ENCODE measurements at regions not wholly inside any gene's neighbourhood (a gene's known extent, or its start where the extent isn't known, plus 50 kb on each side); places are given as distances from the start of the nearest gene placed in this dataset.

DNA sequence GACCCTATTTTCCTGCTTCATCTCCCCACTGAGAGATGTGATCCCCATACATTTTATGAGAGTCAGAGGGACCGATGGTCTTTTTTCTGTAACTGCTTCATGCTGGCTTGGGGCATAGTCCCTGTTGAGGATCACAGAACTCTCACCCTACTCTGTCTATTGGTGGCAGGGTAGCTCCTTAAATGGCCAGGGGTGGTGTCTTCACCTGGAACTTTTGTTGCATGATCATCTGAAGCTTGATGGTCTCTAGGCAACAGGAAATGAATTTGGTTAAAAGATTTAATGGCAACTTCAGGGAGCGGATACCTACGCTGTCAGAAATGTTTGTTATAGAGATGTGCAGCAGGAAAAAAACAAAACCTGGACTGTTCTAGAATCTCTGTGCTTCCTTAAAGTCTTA, 87.0 kb upstream of the GLIS3 start:
- no peaks in the 10 kb centered on the region for H3K36me3 ChIP-seq (ENCODE audit: insufficient read depth, low read length)
- ATAC-seq (ENCODE audit: poor library complexity) (peak; percentile 65), DNase-seq (peak in 1 of 14 experiments; percentile 1)
- Mint-ChIP-seq H3K9me3 (no peaks in the 10 kb centered on the region), H3K36me3 (ENCODE audit: low read depth) (no peaks in the 10 kb centered on the region), H3K27ac (no peak overlapping the region), H3K27me3 (no peaks in the 10 kb centered on the region), H3K4me1 (ENCODE audit: low read depth) (peaks cover 4% of the 10 kb centered on the region), H3K4me3 (no peak overlapping the region)
- no peak overlapping the region for H3K4me3 ChIP-seq (ENCODE audit: low read length)
- H3K27me3 ChIP-seq (ENCODE audit: control insufficient read depth in 1 of 2, insufficient read depth in 2 of 2, low read length in 2 of 2) = no peaks in the 10 kb centered on the region
- CTCF ChIA-PET = interaction anchor here (0.6 kb wide), 1 partner anchor 328 kb away, joined by 3 read pairs; no protein-coding TSS in a partner anchor
- intact Hi-C loops (cut with DNase I, micrococcal nuclease) = loop anchor here (10.0 kb wide), 2 partner anchors 358 to 538 kb away; partner anchors contain the start of gene AK3 (in 1 of the 2)
- POLR2A ChIA-PET = interaction anchor here (1.0 to 1.5 kb wide), 4 partner anchors 36 to 280 kb away, joined by 3 to 6 read pairs (median 4); partner anchors contain the start of gene SPATA6L
- H3K9me3 ChIP-seq (ENCODE audit: control insufficient read depth in 1 of 2, insufficient read depth in 1 of 2, low read length in 2 of 2) = no peaks in the 10 kb centered on the region
- TF ChIP-seq, protein P1, sequence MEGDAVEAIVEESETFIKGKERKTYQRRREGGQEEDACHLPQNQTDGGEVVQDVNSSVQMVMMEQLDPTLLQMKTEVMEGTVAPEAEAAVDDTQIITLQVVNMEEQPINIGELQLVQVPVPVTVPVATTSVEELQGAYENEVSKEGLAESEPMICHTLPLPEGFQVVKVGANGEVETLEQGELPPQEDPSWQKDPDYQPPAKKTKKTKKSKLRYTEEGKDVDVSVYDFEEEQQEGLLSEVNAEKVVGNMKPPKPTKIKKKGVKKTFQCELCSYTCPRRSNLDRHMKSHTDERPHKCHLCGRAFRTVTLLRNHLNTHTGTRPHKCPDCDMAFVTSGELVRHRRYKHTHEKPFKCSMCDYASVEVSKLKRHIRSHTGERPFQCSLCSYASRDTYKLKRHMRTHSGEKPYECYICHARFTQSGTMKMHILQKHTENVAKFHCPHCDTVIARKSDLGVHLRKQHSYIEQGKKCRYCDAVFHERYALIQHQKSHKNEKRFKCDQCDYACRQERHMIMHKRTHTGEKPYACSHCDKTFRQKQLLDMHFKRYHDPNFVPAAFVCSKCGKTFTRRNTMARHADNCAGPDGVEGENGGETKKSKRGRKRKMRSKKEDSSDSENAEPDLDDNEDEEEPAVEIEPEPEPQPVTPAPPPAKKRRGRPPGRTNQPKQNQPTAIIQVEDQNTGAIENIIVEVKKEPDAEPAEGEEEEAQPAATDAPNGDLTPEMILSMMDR (IDR thresholded peaks at IDR 0.05) = no peak
- H3K4me1 ChIP-seq (ENCODE audit: insufficient read depth, low read length) = no peaks in the 10 kb centered on the region
- no peak overlapping the region for H3K27ac ChIP-seq (ENCODE audit: low read depth in 1 of 2, low read length in 2 of 2)

GRCh38 chr9:4384750-4385149, 84.9 kb upstream of the GLIS3 start:
- H3K27me3 Mint-ChIP-seq = no peaks in the 10 kb centered on the region
- DNase-seq (no peak), ATAC-seq (ENCODE audit: poor library complexity) (no peak)
- CTCF ChIA-PET = interaction anchor here (1.6 kb wide), 1 partner anchor 255 kb away, joined by 6 read pairs; no protein-coding TSS in a partner anchor
- H3K4me1 ChIP-seq (ENCODE audit: insufficient read depth, low read length) = no peaks in the 10 kb centered on the region
- no peaks in the 10 kb centered on the region for H3K9me3 ChIP-seq (ENCODE audit: control insufficient read depth in 1 of 2, insufficient read depth in 1 of 2, low read length in 2 of 2)
- TF ChIP-seq, protein P1 (IDR thresholded peaks at IDR 0.05) = no peak
- H3K4me3 ChIP-seq (ENCODE audit: low read length) = no peak overlapping the region
- H3K4me3 Mint-ChIP-seq = no peak overlapping the region
- intact Hi-C loops (cut with DNase I, micrococcal nuclease) = loop anchor here (1.0 to 10.0 kb wide), 5 partner anchors 256 to 603 kb away; partner anchors contain the start of genes JAK2 (in 2 of the 2) and AK3 (in 1 of the 2)
- no peaks in the 10 kb centered on the region for H3K36me3 Mint-ChIP-seq (ENCODE audit: low read depth)
- H3K27ac ChIP-seq (ENCODE audit: low read depth in 1 of 2, low read length in 2 of 2) = no peak overlapping the region
- H3K4me1 Mint-ChIP-seq (ENCODE audit: low read depth) = peaks cover 4% of the 10 kb centered on the region
- no peaks in the 10 kb centered on the region for H3K27me3 ChIP-seq (ENCODE audit: control insufficient read depth in 1 of 2, insufficient read depth in 2 of 2, low read length in 2 of 2)
- no peaks in the 10 kb centered on the region for H3K9me3 Mint-ChIP-seq
- H3K36me3 ChIP-seq (ENCODE audit: insufficient read depth, low read length) = no peaks in the 10 kb centered on the region
- POLR2A ChIA-PET = no interaction called here
- no peak overlapping the region for H3K27ac Mint-ChIP-seq

GRCh38 chr9:4382722-4383317, 83.0 kb upstream of the GLIS3 start:
- ChIA-PET POLR2A (interaction anchor here (1.1 to 2.1 kb wide), 2 partner anchors 257 to 603 kb away, joined by 3 to 12 read pairs; partner anchors contain the start of gene JAK2), CTCF (interaction anchor here (0.7 to 0.9 kb wide), 2 partner anchors 256 to 258 kb away, joined by 3 read pairs; no protein-coding TSS in a partner anchor)
- H3K9me3 ChIP-seq (ENCODE audit: control insufficient read depth in 1 of 2, insufficient read depth in 1 of 2, low read length in 2 of 2) = no peaks in the 10 kb centered on the region
- H3K4me1 ChIP-seq (ENCODE audit: insufficient read depth, low read length) = no peaks in the 10 kb centered on the region
- no peak overlapping the region for H3K27ac ChIP-seq (ENCODE audit: low read depth in 1 of 2, low read length in 2 of 2)
- Mint-ChIP-seq H3K9me3 (no peaks in the 10 kb centered on the region), H3K4me1 (ENCODE audit: low read depth) (peaks cover 4% of the 10 kb centered on the region), H3K4me3 (no peak overlapping the region), H3K27me3 (no peaks in the 10 kb centered on the region), H3K36me3 (ENCODE audit: low read depth) (no peaks in the 10 kb centered on the region), H3K27ac (no peak overlapping the region)
- H3K36me3 ChIP-seq (ENCODE audit: insufficient read depth, low read length) = no peaks in the 10 kb centered on the region
- ATAC-seq (ENCODE audit: poor library complexity) (peak; percentile 37), DNase-seq (peak in 4 of 14 experiments; percentile 21 to 58 (median 47))
- H3K27me3 ChIP-seq (ENCODE audit: control insufficient read depth in 1 of 2, insufficient read depth in 2 of 2, low read length in 2 of 2) = no peaks in the 10 kb centered on the region
- TF ChIP-seq, protein P1 (IDR thresholded peaks at IDR 0.05) = peak; percentile 63
- H3K4me3 ChIP-seq (ENCODE audit: low read length) = no peak overlapping the region
- intact Hi-C loops (cut with DNase I, micrococcal nuclease) = loop anchor here (1.0 to 10.0 kb wide), 5 partner anchors 257 to 604 kb away; partner anchors contain the start of genes JAK2 (in 2 of the 2) and AK3 (in 1 of the 2)
